Thoracic aorta (tissue), 2 donors: ENCODE measurements at regions not wholly inside any gene's neighbourhood (a gene's known extent, or its start where the extent isn't known, plus 50 kb on each side); places are given as distances from the start of the nearest gene placed in this dataset.

Experiments
- ATAC-seq: fragments of 150-250 bp; one replicate; pipeline ENCODE4 v1.8.0; 2017; ENCODE audit warnings: low read depth; ENCODE audit not compliant: insufficient number of reproducible peaks, low FRiP score
- DNase-seq: peaks from one replicate; pipeline ENCODE4 v3.0.0-alpha.2; 2020; ENCODE audit warnings: low spot score
- H3K27ac ChIP-seq, 2 donors: fragments of 200-600 bp; sonication (generic); 1 replicate in 1 of 2; 2 replicates in 1 of 2; pipeline ENCODE4 v1.5.1; 2016; ENCODE audit warnings: mild to moderate bottlenecking in 2 of 2, moderate library complexity in 2 of 2
- H3K27me3 ChIP-seq: fragments of 200-600 bp; sonication (generic); replicated peaks from 2 replicates; pipeline ENCODE4 v1.6.0; 2016; ENCODE audit warnings: mild to moderate bottlenecking; ENCODE audit not compliant: insufficient read depth
- H3K36me3 ChIP-seq: fragments of 200-600 bp; sonication (generic); one replicate; pipeline ENCODE4 v1.5.1; 2016
- H3K4me1 ChIP-seq, 2 donors: fragments of 200-600 bp; sonication (generic); 1 replicate in 1 of 2; 2 replicates in 1 of 2; pipeline versions ENCODE4 v1.5.1 to v1.6.0; 2016; ENCODE audit warnings: low read depth in 2 of 2, mild to moderate bottlenecking in 1 of 2; ENCODE audit not compliant: control insufficient read depth in 1 of 2
- H3K4me3 ChIP-seq: fragments of 200-600 bp; sonication (generic); 2 replicates; pipeline ENCODE4 v1.5.1; 2016; ENCODE audit warnings: mild to moderate bottlenecking
- H3K9me3 ChIP-seq: fragments of 200-600 bp; sonication (generic); 2 replicates; pipeline ENCODE4 v1.5.1; 2016
- CTCF ChIP-seq: fragments of 200-600 bp; sonication (generic); IDR thresholded peaks from one replicate; pipeline ENCODE4 v1.5.1; 2019; ENCODE audit warnings: antibody characterized with exemption

GRCh38 chr5:93359296-93359959 is 221.6 kb downstream of the NR2F1-AS1 start:
- H3K4me1 ChIP-seq, result peaks cover 0 to 4% of the 10 kb centered on the region in 2 donors
- no peak overlapping the region for H3K4me3 ChIP-seq
- no peak overlapping the region for H3K27ac ChIP-seq
- H3K9me3 ChIP-seq, result no peaks in the 10 kb centered on the region
- no peaks in the 10 kb centered on the region for H3K27me3 ChIP-seq
- H3K36me3 ChIP-seq, result no peaks in the 10 kb centered on the region
- TF ChIP-seq CTCF, result no peak
- ATAC-seq (no peak), DNase-seq (no peak)

GRCh38 chr5:93358176-93358575 is 222.8 kb downstream of the NR2F1-AS1 start:
- Histone ChIP-seq H3K4me1 (peaks cover 0 to 4% of the 10 kb centered on the region in 2 donors), H3K4me3 (no peak overlapping the region), H3K27ac (no peak overlapping the region), H3K27me3 (no peaks in the 10 kb centered on the region), H3K9me3 (no peaks in the 10 kb centered on the region), H3K36me3 (no peaks in the 10 kb centered on the region)
- DNase-seq (no peak), ATAC-seq (no peak)
- TF ChIP-seq CTCF, result no peak

GRCh38 chr5:93357686-93358085 is 223.3 kb downstream of the NR2F1-AS1 start:
- no peak for ATAC-seq
- H3K9me3 ChIP-seq, result no peaks in the 10 kb centered on the region
- no peaks in the 10 kb centered on the region for H3K27me3 ChIP-seq
- H3K27ac ChIP-seq, result no peak overlapping the region
- H3K4me3 ChIP-seq, result no peak overlapping the region
- TF ChIP-seq CTCF, result no peak
- DNase-seq, result no peak
- no peaks in the 10 kb centered on the region for H3K36me3 ChIP-seq
- H3K4me1 ChIP-seq, result peaks cover 0 to 4% of the 10 kb centered on the region in 2 donors

GRCh38 chr5:93355691-93356090 is 225.3 kb downstream of the NR2F1-AS1 start:
- H3K4me1 ChIP-seq, result peaks cover 0 to 4% of the 10 kb centered on the region in 2 donors
- no peak overlapping the region for H3K27ac ChIP-seq
- DNase-seq (no peak), ATAC-seq (no peak)
- H3K36me3 ChIP-seq, result no peaks in the 10 kb centered on the region
- H3K9me3 ChIP-seq, result no peaks in the 10 kb centered on the region
- H3K27me3 ChIP-seq, result no peaks in the 10 kb centered on the region
- no peak for TF ChIP-seq CTCF
- H3K4me3 ChIP-seq, result no peak overlapping the region

- no peak overlapping the region for H3K27ac ChIP-seq
- no peak for TF ChIP-seq CTCF
- H3K4me1 ChIP-seq, result no peaks in the 10 kb centered on the region
- ATAC-seq, result no peak
- no peak overlapping the region for H3K4me3 ChIP-seq
- H3K9me3 ChIP-seq, result no peaks in the 10 kb centered on the region
- DNase-seq, result no peak
- H3K36me3 ChIP-seq, result no peaks in the 10 kb centered on the region
- H3K27me3 ChIP-seq, result no peaks in the 10 kb centered on the region
Observed at GRCh38 chr5:93352186-93352585, 228.8 kb downstream of the NR2F1-AS1 start.
